Esophagus (tissue), 2 donors: ENCODE measurements at regions not wholly inside any gene's neighbourhood (a gene's known extent, or its start where the extent isn't known, plus 50 kb on each side); places are given as distances from the start of the nearest gene placed in this dataset.

Source experiments
- H3K27ac ChIP-seq, 2 donors: one replicate each; pipeline ENCODE4 v1.5.1; 2013; ENCODE audit warnings: low read depth in 2 of 2, mild to moderate bottlenecking in 2 of 2, inconsistent platforms in 1 of 2, low read length in 1 of 2, moderate library complexity in 1 of 2
- H3K27me3 ChIP-seq, 2 donors: one replicate each; pipeline ENCODE4 v1.6.1; 2013; ENCODE audit warnings: low read length in 2 of 2, control low read depth in 1 of 2, mild to moderate bottlenecking in 1 of 2; ENCODE audit not compliant: insufficient read depth in 2 of 2, control insufficient read depth in 1 of 2
- H3K36me3 ChIP-seq, 2 donors: one replicate each; pipeline ENCODE4 v1.6.1; 2013; ENCODE audit warnings: low read length in 1 of 2; ENCODE audit not compliant: control insufficient read depth in 2 of 2, insufficient read depth in 2 of 2
- H3K4me1 ChIP-seq, 2 donors: one replicate each; pipeline ENCODE4 v1.6.1; 2013; ENCODE audit warnings: low read length in 1 of 2; ENCODE audit not compliant: control insufficient read depth in 2 of 2, insufficient read depth in 2 of 2
- H3K4me3 ChIP-seq, 2 donors: one replicate each; pipeline ENCODE4 v1.5.1; 2013; ENCODE audit warnings: low read length in 2 of 2, mild to moderate bottlenecking in 2 of 2, low read depth in 1 of 2, moderate library complexity in 1 of 2
- H3K9me3 ChIP-seq, 2 donors: one replicate each; pipeline ENCODE4 v1.6.1; 2013; ENCODE audit warnings: mild to moderate bottlenecking in 2 of 2, low read depth in 1 of 2, low read length in 1 of 2, moderate library complexity in 1 of 2; ENCODE audit not compliant: control insufficient read depth in 2 of 2, insufficient read depth in 1 of 2
- WGBS, 2 donors: extraction: QIAGEN DNeasy Blood & Tissue Kit; methylation state at CpG; one replicate each; pipeline ENCODE4 v1.1.7; 2013; 5-methylcytosine and 5-hydroxymethylcytosine counted together
- donor health status: healthy with polysubstance abuse.
- donor health status: Bipolar disorder and iron deficiency.

DNA sequence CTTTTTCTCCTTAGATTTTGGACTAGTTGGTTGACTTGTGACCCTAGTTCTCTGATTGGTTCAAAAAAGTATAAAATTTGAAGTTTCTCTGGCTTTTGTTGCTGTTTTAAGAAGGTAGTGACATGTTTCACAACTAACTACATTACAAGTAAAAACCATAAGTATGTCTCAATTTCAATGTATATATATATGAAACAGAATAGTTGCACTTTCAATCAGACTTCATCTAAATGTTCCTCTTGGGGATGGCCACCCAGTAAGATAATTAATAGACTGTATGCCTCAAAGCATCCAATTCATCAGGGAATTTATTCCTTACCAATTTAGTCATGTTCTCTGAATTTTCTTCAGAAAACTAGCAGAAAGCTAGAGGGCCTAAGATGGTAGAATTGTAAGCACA lies 259.7 kb downstream of the RPRM start:
- Histone ChIP-seq H3K27me3 (no peaks in the 10 kb centered on the region), H3K4me1 (no peaks in the 10 kb centered on the region), H3K9me3 (peaks cover 0 to 5% of the 10 kb centered on the region in 2 donors), H3K4me3 (no peak overlapping the region), H3K27ac (no peak overlapping the region), H3K36me3 (no peaks in the 10 kb centered on the region)

DNA sequence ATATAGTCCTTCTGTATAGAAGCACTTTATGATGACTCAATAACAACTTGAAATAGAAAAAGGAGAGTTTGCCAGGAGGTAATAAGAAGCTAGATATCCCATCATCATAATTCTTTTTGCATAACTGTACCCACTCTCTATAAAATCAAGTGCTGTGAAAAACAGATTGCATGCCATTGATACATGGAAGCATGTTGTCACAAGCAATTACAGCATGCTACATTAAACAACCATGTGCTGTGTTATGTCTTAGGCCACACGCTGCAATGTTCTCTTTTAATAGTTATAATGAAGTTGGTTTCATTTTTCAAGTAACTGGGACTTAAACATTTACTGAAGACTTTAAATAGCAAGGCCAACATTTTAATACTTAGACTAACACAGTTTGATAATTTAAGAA lies 264.2 kb downstream of the RPRM start:
- no peaks in the 10 kb centered on the region for H3K4me1 ChIP-seq
- no peak overlapping the region for H3K27ac ChIP-seq
- no peaks in the 10 kb centered on the region for H3K9me3 ChIP-seq
- H3K27me3 ChIP-seq, result no peaks in the 10 kb centered on the region
- 56 to 63% methylated on average over 1 of the region's 1 CpG for WGBS, 2 donors
- no peak overlapping the region for H3K4me3 ChIP-seq
- H3K36me3 ChIP-seq, result no peaks in the 10 kb centered on the region

DNA sequence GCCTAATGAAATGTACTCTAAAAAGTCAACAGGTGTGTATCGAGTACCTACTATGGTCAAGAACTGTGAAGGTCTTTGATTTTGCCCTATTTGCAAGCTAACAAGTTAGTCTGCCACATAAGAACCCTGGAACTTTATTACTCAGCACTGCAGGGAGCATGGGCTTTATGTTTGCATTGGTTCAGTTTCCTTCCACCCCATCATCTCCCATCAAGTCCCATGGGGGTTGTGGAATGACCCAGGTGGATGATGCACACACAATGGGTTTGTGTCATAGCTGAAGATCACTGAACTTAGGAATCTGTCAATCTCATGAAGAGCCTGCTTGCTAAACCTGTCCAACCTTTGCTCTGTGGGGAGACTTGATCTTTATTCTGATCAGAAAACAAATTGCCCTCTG lies 265.5 kb downstream of the RPRM start:
- Histone ChIP-seq H3K27ac (no peak overlapping the region), H3K4me1 (no peaks in the 10 kb centered on the region), H3K9me3 (no peaks in the 10 kb centered on the region), H3K4me3 (no peak overlapping the region), H3K36me3 (no peaks in the 10 kb centered on the region), H3K27me3 (no peaks in the 10 kb centered on the region)
- 74 to 93% methylated on average over 1 of the region's 1 CpG for WGBS, 2 donors

DNA sequence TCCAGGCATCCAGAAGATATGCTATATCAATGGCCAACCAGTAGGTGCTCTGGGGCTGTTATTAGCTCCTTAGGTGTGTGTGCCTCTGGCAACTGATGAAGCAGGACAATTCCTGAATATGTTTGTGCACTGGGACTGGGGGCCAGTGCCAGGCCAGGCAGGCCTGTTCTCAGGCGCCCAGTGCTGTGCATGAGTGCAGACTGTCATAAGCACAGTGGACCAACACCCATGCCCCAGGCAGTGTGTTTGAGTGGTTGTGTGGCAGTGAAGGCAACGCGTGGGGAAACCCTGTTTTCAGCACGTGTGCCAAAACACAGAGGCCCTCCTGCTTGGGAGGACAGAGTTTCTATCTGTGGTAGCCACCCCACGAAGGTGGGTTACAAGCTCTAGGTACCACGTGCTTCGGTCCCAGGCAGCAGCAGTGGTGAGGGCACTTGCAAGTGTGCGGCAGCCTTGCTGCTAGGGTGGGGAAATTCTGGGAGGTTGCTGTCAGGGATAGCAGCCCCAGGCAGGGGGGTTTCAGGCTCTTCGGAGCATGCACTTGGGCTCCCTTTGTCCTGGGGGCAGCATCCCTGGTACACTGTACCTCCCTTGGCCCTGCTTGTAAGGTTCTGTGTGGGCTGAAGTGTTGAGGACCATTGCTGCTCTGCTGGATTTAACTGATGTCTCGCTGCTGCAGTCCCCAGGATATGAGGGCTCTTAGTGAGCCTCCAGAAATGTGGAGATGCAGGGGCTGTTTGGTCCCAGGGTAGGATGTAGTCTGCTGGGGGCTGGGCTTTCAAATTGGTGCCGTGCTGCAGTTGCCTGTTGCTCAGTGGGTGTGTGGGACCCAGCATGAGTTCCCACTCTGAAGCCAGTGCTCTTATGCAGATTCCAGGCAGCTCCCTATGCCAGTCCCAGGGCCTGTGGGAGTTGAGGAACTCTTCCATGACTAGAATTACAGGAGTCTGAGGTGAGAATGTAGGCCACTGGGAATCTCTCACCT lies 280.9 kb downstream of the RPRM start:
- no peaks in the 10 kb centered on the region for H3K36me3 ChIP-seq
- H3K4me3 ChIP-seq, result no peak overlapping the region
- peaks cover 2 to 12% of the 10 kb centered on the region in 2 donors for H3K9me3 ChIP-seq
- H3K27me3 ChIP-seq, result no peaks in the 10 kb centered on the region
- no peak overlapping the region for H3K27ac ChIP-seq
- 72 to 83% methylated on average over 11 of the region's 11 CpGs for WGBS, 2 donors
- no peaks in the 10 kb centered on the region for H3K4me1 ChIP-seq

DNA sequence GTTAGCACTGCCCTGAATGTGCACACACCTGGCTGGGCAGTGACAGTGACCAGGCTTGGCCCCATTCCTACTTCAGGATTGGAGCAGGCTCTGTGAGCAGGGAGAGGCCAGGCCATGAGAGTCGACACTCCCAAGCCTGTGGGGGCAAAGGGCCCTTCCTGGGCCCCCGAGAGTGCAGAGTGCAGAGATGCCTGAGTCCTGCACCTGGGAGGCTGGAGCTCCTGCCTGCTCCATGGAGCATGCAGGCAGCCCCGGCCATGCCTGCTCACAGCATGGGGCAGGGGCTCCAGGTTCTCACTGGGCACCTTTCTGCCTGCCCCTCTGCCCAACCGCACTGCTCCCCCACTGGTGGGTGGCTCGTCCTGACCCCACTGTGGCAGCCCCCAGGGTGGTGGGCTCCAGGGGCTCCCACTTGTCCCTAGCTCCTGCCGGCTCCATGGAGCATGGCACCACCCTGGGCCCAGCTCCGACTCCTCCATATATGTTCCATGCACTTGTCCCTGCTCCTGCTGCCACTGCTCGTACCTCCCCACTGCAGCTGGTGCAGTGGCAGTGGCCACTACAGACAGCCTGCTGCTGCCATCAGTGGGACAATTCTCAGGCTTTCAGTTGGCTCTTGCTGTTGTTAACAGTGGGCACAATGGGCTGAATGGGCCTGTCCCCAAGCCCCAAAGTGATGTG lies 282.0 kb downstream of the RPRM start:
- WGBS, 2 donors, result 85 to 88% methylated on average over 8 of the region's 8 CpGs
- Histone ChIP-seq H3K27me3 (no peaks in the 10 kb centered on the region), H3K4me3 (no peak overlapping the region), H3K27ac (no peak overlapping the region), H3K4me1 (no peaks in the 10 kb centered on the region), H3K36me3 (no peaks in the 10 kb centered on the region), H3K9me3 (peaks cover 2 to 12% of the 10 kb centered on the region in 2 donors)

DNA sequence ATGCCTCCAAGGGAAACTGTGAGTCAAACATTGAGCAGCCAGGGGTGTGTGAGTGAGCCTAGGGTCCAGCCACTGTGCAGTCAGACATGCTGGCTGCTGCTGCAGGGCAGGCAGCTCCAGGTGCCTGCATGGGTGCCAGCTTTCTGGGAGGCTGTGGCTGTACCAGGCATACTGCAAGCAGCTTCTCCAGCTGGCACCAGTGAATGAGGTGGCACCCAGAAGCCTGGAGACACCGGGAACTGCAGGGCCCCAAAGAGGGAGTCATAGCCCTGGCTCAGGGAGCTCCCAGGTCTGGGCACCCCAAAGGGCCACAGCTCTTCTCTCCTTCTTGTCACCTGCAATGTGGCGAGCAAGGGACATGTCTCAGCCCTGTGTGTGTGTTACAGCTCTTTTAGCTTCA lies 283.2 kb downstream of the RPRM start:
- Histone ChIP-seq H3K4me1 (no peaks in the 10 kb centered on the region), H3K27me3 (no peaks in the 10 kb centered on the region), H3K9me3 (peaks cover 2 to 12% of the 10 kb centered on the region in 2 donors), H3K4me3 (no peak overlapping the region), H3K36me3 (no peaks in the 10 kb centered on the region), H3K27ac (no peak overlapping the region)
- WGBS, 2 donors, result 57 to 85% methylated on average over 2 of the region's 2 CpGs

DNA sequence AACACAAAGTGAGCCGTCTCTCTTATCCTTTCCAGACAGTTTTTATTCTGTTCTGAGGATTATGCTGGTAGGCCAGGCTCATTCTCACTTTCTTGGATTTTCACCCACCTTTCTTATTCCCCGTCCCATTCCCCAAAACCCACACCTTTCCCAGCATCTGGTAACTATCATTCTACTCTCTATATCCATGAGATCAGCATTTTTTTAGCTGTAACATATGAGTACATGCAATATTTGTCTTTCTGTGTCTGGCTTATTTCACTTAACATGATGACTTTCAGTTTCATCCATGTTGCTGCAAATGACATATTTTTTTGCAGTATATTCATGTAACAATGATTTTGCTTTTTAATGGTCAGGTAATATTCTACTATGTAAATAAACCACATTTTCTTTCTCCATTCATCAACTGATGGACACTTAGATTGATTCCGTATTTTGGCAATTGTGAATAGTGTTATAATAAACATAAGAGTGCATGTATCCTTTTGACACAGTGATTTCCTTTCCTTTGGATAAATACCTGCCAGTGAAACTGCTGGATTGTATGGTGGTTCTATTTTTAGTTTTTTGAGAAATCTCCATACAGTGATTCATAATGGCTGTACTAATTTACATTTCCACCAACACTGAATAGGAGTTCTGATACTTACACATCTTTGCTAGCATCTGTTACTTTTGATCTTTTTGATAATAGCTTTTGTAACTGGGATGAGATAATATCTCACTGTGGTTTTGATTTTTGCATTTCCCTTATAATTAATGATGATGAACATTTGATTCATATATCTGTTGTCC lies 289.3 kb downstream of the RPRM start:
- Histone ChIP-seq H3K4me1 (no peaks in the 10 kb centered on the region), H3K36me3 (no peaks in the 10 kb centered on the region), H3K27me3 (no peaks in the 10 kb centered on the region), H3K9me3 (peaks cover 0 to 3% of the 10 kb centered on the region in 2 donors), H3K4me3 (no peak overlapping the region), H3K27ac (no peak overlapping the region)
- WGBS, 2 donors, result 86 to 88% methylated on average over 3 of the region's 3 CpGs

DNA sequence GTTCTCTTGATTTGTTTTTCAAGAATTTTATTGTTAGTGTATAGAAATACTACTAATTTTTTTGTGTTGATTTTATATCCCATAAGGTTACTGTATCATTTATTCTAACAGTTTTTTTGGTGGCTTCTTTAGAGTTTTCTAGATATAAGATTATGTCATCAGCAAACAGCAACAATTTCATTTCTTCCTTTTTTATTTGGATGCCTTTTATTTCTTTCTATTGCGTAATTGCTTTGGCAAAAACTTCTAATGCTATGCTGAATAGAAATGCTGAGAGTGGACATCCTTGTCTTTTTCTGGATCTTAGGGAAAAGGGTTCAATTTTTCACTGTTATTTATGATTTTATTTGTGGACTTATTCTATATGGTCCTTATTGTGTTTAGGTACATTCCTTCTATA lies 298.8 kb downstream of the RPRM start:
- H3K9me3 ChIP-seq, result no peaks in the 10 kb centered on the region
- no peaks in the 10 kb centered on the region for H3K27me3 ChIP-seq
- H3K4me1 ChIP-seq, result no peaks in the 10 kb centered on the region
- H3K36me3 ChIP-seq, result no peaks in the 10 kb centered on the region
- no peak overlapping the region for H3K4me3 ChIP-seq
- no peak overlapping the region for H3K27ac ChIP-seq
- 90 to 93% methylated on average over 1 of the region's 1 CpG for WGBS, 2 donors

DNA sequence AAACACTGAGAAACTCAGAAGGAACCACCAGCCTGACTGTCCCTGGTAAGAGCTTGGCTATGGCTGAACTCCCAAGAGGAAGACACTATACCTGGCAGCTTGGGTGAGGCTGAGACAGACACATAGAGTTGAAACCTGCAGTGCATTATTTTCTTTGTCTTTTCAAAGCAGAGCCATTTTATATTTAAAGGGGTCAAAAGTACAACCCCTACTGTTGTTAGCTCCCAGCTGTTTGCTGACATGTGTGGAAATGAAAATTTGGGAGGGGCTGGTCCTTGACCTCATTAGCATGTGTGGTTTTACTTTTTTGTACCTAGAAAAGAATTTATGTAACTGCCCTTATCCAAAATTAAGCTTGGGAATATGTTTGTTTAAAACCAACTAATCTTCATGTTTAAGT lies 309.0 kb downstream of the RPRM start:
- Histone ChIP-seq H3K27me3 (no peaks in the 10 kb centered on the region), H3K4me3 (no peak overlapping the region), H3K27ac (no peak overlapping the region), H3K4me1 (no peaks in the 10 kb centered on the region), H3K36me3 (no peaks in the 10 kb centered on the region), H3K9me3 (no peaks in the 10 kb centered on the region)
